ENCODE measurements at regions not wholly inside any gene's neighbourhood (a gene's known extent, or its start where the extent isn't known, plus 50 kb on each side); places are given as distances from the start of the nearest gene placed in this dataset.

- no peak for DNase-seq (ENCODE audit: low read depth in 2 of 2)
Measured at GRCh38 chr10:117925369-117925768, 121.4 kb downstream of the RAB11FIP2 start.

DNA sequence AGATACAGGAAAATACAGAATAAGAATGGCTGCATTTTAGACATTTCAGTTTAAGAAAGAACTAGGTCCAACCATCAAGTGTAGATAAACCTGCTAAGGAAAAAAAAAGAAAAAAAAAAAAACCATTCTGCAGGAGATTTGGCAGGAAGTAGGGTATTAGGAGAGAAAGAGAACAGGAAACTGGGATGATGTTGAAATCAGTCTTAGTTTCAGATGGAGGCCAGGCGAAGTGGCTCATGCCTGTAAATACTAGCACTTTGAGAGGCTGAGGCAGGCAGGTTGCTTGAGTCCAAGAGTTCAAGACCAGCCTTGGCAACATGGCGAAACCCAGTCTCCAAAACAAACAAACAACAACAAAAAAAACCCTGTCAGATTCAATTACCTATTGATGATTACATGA, 120.2 kb downstream of the RAB11FIP2 start:
- no peak for DNase-seq (ENCODE audit: low read depth in 2 of 2)

DNA sequence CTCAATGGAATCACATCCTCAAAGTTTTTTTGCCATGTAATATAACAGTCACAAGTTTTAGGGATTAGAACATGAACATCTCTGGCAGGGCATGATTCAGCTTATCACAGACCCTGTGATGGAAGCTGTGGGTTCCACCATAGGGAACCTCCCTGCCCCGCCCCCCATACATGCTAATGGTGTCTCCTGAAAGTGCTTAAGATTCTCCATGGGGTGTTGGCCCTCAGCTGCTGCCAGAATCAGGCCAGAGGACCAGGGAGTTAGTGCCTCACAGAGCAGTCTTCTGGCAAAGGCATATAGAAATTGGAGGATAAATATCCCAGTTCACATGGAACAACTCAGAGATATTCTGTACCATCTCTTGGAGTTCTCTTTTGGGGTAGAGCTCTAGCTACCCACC, 119.4 kb downstream of the RAB11FIP2 start:
- no peak for DNase-seq (ENCODE audit: low read depth in 2 of 2)

- DNase-seq (ENCODE audit: low read depth in 2 of 2), result no peak
Measured at GRCh38 chr10:117927871-117928270, 118.9 kb downstream of the RAB11FIP2 start.

DNA sequence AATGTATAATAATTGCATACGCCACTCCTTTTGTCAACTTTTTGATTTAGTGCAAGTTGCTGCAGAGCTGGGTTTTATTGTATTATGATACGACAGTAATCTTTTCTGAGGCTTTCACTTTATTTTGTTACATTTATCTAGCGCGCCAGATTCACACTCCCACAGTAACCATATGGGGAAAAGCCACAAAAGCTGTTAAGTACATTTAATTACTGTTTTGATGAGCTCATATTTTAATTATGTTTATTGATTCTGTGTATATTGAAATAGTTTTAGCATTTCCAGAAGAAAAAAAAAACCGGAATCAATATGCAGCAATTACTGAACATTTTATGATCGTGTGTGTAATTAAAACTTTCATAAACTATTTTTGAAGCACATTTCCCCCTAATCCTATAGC, 118.5 kb downstream of the RAB11FIP2 start:
- DNase-seq (ENCODE audit: low read depth in 2 of 2), result no peak

DNA sequence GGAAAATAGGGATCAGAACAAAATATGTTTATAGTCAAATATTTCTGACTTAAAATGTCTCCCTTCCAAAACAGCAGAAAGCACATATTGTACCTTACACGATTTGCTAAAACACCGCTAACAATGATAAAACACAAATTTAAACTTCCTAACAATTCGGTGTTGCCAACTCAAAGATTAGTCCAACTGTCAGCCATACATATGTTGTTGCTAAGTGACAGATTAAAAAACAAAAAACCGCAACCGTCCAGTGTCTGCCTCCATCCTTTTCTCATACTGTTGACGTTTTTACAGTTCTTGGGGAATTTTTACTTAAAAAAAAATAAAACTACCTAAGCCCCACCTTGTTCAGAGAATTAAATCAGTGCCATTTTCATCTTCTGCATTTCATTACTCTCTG, 118.0 kb downstream of the RAB11FIP2 start:
- DNase-seq (ENCODE audit: low read depth in 2 of 2), result no peak

GRCh38 chr10:117929327-117930067, 117.2 kb downstream of the RAB11FIP2 start:
- no peak for DNase-seq (ENCODE audit: low read depth in 2 of 2)

DNA sequence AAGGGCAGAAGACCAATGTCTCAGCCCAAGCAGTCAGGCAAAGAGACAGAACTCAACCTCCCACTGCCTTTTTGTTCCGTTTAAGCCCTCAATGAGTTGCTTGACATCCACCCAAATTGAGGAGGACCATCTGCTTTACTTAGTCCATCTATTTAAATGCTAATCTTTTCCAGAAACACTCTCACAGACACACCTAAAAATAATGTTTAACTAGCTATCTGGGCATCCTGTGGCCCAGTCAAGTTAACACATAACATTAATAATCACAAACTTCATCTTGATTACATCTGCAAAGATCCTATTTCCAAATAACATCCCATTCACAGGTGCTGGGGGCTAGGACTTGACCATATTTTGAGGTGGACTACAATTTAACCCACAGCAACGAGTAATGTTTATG, 115.7 kb downstream of the RAB11FIP2 start:
- no peak for DNase-seq (ENCODE audit: low read depth in 2 of 2)

DNA sequence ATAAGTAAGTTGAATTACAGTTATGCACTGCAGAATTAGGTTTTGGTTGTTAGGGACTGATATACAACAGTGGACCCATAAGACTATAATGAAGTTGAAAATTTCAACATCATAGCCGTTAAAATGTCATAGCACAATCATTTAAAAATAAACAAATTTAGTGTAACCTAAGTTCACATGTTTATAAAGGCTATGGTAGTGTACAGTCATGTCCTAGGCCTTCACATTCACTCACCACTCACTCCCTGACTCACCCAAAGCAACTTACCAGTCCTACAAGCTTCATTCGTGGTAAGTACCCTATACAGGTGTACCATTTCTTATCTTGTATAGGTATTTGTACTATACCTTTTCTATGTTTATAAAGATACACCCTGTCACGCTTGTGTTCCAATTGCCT, 113.7 kb downstream of the RAB11FIP2 start:
- DNase-seq (ENCODE audit: low read depth in 2 of 2), result no peak

DNA sequence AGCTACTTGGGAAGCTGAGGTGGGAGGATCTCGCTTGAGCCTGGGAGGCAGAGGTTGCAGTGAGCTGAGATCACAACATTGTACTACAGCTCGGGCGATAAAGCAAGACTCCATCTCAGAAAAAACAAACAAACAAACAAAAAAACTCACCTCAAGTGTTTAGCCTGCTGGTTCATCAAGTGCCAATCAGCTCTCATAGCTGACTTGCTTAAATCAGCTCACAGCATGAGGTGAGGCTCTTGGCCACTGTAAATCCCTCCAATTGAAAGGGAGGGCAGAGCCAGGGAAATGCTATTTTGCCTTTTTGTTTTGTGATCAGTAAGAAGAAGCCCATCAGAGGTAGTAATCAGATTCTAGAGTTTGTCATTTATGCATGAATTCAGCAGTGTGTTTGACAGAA, 112.3 kb downstream of the RAB11FIP2 start:
- DNase-seq (ENCODE audit: low read depth in 2 of 2), result no peak

GRCh38 chr10:117936141-117936540, 110.6 kb downstream of the RAB11FIP2 start:
- DNase-seq (ENCODE audit: low read depth in 2 of 2), result no peak

GRCh38 chr10:117936566-117936965, 110.2 kb downstream of the RAB11FIP2 start:
- no peak for DNase-seq (ENCODE audit: low read depth in 2 of 2)

GRCh38 chr10:117936976-117937375, 109.8 kb downstream of the RAB11FIP2 start:
- DNase-seq (ENCODE audit: low read depth in 2 of 2), result no peak

- no peak for DNase-seq (ENCODE audit: low read depth in 2 of 2)
Measured at GRCh38 chr10:117938104-117938503, 108.6 kb downstream of the RAB11FIP2 start.

DNA sequence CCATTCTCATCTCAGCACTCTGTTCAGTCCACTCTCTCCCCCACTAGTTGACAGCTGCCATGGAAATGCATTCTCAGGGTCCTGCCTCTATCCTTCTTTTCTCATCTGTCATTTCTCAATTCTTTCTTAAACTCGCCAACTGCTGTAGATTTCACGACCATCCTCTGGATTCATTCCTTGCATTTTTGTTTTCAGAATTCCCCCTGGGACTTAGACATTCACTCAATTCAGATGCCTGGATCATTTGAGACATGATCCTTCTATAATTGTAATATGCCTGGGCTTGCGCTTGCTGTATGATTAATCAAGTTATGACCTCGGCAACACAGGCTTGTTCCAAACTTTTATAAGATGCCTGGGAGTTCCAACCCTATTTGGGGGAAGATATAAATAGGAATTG, 104.5 kb downstream of the RAB11FIP2 start:
- no peak for DNase-seq (ENCODE audit: low read depth in 2 of 2)

GRCh38 chr10:117944676-117945447, 101.9 kb downstream of the RAB11FIP2 start:
- DNase-seq (ENCODE audit: low read depth in 2 of 2), result no peak

DNA sequence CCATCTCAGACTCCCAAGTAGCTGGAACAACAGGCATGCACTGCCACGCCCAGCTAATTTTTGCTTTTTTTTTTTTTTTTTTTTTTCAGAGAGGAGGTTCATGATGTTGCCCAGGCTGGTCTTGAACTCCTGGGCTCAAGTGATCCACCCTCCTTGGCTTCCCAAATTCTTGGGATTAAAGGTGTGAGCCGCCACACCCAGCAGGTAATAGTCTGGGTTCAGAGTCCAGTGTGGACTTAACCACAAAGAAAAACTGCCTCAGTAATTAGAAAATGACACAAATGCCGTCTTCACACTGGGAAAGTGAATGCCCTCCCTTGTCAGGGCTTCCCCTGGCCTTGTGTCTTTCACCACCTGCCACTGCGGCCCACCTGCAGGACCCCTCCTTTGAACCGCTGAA, 101.1 kb downstream of the RAB11FIP2 start:
- no peak for DNase-seq (ENCODE audit: low read depth in 2 of 2)

GRCh38 chr10:117946525-117947070, 100.1 kb downstream of the RAB11FIP2 start:
- no peak for DNase-seq (ENCODE audit: low read depth in 2 of 2)

DNA sequence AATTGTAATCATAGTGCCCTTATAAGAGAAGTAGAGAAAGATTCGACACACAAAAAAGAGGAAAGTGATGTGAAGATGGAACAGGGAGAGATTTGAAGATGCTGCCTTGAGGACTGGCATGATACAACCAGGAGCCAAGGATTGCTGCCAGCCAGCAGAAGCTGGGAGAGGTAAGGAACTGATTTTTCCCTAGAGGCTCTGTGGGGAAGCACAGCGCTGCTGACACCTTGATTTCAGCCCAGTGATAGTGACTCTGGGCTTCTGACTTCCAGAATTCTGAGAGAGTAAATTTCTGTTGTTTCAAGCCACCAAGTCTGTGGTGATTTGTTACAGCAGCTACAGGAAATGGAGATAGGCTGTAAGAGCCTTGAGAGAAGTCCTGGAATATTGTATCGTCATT, 98.2 kb downstream of the RAB11FIP2 start:
- DNase-seq (ENCODE audit: low read depth in 2 of 2), result no peak

DNA sequence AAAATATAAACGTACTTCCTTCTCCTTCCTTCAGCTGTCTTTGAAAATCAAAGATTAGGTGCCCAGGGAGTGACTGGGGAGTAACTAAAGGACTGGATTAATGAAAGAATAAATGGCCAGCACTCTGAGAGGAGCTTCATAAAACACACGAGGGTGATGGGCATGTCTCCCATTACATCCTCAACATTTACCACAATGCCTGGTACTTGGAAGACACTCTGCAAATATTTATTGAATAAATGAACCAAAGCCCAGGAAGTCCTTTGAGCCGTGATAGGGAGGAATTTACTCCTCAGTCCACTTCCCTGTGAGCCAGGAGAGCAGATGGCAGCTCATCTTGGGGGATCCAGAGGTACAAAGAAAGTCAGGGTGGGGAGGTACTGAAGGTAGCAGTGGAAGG, 96.3 kb downstream of the RAB11FIP2 start:
- no peak for DNase-seq (ENCODE audit: low read depth in 2 of 2)

All from dermis microvascular lymphatic vessel endothelial cell (primary cell).